ENCODE measurements at regions not wholly inside any gene's neighbourhood (a gene's known extent, or its start where the extent isn't known, plus 50 kb on each side); places are given as distances from the start of the nearest gene placed in this dataset.

DNA sequence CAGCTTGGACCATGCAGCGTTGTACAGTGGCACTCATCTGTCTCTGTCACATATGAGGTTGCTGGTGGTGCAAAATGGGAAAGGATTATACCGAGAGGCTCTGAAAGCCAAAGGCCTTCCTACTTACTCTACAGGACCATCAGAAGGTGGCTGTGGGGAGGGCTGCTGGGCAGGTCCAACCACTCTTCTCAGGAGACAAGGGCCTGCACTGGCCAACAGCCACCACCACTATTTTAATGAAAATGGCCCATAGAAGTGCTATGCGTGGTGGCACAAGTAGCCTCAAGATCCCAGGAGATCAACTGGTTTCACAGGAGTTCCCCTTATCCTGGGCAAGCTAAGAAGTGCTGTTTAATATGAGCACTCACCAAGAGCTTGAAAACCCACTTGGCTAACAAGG, 52.3 kb downstream of the MRPL57 start:
- Histone ChIP-seq H3K27me3 (ENCODE audit: insufficient read depth in 3 of 3, low read length in 2 of 3) (peaks cover 0 to 1% (median 0%) of the 10 kb centered on the region in 3 donors), H3K9me3 (no peaks in the 10 kb centered on the region), H3K4me1 (no peaks in the 10 kb centered on the region), H3K4me3 (no peak overlapping the region), H3K36me3 (ENCODE audit: insufficient read depth in 1 of 2, low read depth in 1 of 2) (no peaks in the 10 kb centered on the region), H3K27ac (no peak overlapping the region)
- TF ChIP-seq, protein P1, sequence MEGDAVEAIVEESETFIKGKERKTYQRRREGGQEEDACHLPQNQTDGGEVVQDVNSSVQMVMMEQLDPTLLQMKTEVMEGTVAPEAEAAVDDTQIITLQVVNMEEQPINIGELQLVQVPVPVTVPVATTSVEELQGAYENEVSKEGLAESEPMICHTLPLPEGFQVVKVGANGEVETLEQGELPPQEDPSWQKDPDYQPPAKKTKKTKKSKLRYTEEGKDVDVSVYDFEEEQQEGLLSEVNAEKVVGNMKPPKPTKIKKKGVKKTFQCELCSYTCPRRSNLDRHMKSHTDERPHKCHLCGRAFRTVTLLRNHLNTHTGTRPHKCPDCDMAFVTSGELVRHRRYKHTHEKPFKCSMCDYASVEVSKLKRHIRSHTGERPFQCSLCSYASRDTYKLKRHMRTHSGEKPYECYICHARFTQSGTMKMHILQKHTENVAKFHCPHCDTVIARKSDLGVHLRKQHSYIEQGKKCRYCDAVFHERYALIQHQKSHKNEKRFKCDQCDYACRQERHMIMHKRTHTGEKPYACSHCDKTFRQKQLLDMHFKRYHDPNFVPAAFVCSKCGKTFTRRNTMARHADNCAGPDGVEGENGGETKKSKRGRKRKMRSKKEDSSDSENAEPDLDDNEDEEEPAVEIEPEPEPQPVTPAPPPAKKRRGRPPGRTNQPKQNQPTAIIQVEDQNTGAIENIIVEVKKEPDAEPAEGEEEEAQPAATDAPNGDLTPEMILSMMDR (IDR thresholded peaks at IDR 0.05): no peak
- no peak for ATAC-seq
- intact Hi-C loops (cut with DNase I): no loop called here
- no peak for DNase-seq
- WGBS, 3 donors: 87 to 93% (median 90%) methylated on average over 3 of the region's 3 CpGs

DNA sequence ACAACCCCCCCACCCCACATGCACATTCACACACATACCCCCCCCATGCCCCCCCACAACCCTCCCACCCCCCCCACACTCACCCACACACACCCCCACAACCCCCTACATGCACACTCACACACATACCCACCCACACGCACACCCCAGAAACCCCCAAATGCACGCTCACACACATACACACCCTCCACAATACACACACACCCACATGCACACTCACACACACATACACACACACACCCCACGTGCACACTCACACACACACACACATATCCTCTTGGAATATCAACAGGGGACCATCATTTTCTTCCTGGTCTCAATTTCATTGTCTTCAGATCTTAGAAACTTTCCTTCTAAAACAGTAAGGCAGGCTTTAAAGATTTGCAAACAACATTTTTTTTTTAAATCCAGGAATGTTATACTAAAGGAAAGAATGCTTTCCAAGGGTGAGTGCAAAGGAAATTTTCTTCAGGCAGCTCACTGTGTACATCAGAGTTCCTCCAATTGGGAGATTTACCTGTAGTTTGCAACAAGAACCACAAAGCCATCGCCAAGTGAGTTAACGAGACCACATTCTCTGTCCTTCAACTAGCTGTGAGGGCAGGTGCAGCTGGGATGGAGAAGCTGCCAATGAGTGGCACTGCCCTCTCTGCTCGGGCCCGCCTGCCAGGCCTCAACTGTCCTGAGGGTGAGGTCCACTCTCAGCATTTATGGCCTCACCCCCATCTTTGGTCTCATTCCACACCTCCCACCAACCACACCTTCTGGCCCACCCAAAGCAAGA, 53.0 kb downstream of the MRPL57 start:
- Histone ChIP-seq H3K4me3 (no peak overlapping the region), H3K4me1 (no peaks in the 10 kb centered on the region), H3K27me3 (ENCODE audit: insufficient read depth in 3 of 3, low read length in 2 of 3) (peaks cover 0 to under 1% (median 0%) of the 10 kb centered on the region in 3 donors), H3K9me3 (no peaks in the 10 kb centered on the region), H3K36me3 (ENCODE audit: insufficient read depth in 1 of 2, low read depth in 1 of 2) (no peaks in the 10 kb centered on the region), H3K27ac (no peak overlapping the region)
- intact Hi-C loops (cut with DNase I): no loop called here
- WGBS, 3 donors: 81 to 91% (median 90%) methylated on average over 7 of the region's 7 CpGs
- no peak for DNase-seq
- TF ChIP-seq, protein P1 (IDR thresholded peaks at IDR 0.05): no peak
- no peak for ATAC-seq

DNA sequence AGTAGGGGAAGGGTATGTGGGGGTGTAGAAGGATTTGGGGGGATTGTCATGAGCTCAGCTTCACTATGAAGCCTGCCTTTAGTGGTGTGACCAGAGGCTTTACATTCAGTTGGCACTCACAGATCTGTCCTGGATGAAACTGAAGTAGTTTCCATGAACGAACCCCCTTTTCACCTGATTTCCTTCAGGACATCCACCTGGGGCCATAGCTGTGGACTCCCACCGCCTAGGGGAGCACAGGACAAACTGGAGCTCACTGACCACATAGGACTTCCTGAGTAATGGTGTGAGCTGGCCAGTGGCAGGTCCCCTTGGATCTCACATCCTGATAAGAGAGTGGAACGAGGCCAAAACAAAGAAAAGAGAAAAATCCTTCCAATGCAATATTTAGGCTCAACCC, 54.1 kb downstream of the MRPL57 start:
- H3K4me1 ChIP-seq: no peaks in the 10 kb centered on the region
- ATAC-seq: no peak
- TF ChIP-seq, protein P1 (IDR thresholded peaks at IDR 0.05): no peak
- no peaks in the 10 kb centered on the region for H3K9me3 ChIP-seq
- WGBS, 3 donors: 67 to 80% (median 78%) methylated on average over 3 of the region's 3 CpGs
- H3K36me3 ChIP-seq (ENCODE audit: insufficient read depth in 1 of 2, low read depth in 1 of 2): no peaks in the 10 kb centered on the region
- H3K27ac ChIP-seq: no peak overlapping the region
- intact Hi-C loops (cut with DNase I): no loop called here
- H3K27me3 ChIP-seq (ENCODE audit: insufficient read depth in 3 of 3, low read length in 2 of 3): peaks cover 0 to 3% (median 0%) of the 10 kb centered on the region in 3 donors
- DNase-seq: no peak
- H3K4me3 ChIP-seq: no peak overlapping the region

DNA sequence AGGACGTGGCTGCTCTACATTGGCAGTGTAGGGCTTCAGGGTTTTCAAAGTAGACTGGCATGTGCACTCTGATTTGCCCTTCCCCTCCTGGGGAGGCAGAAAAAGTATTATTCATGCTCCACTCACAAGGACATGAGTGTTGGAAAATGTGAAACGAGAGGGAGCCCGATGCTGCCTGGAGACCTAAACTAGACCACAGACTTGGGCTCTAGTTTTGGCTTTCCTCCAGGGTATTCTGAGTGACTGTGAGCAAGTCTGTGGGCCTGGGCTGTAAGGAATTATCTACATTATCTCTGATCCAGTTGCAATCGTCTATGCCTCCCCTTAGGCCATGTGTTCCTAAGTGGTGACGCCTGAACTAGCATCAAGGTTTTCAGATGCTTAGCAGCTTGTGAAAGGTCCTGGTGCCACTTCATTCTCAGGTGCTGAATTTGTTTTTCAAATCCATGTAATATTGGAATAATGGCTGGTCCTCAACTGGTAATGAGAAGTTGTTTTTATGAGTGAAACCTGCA, 55.0 kb downstream of the MRPL57 start:
- Histone ChIP-seq H3K4me3 (no peak overlapping the region), H3K4me1 (no peaks in the 10 kb centered on the region), H3K27me3 (ENCODE audit: insufficient read depth in 3 of 3, low read length in 2 of 3) (peaks cover 0 to 3% (median 0%) of the 10 kb centered on the region in 3 donors), H3K27ac (no peak overlapping the region), H3K36me3 (ENCODE audit: insufficient read depth in 1 of 2, low read depth in 1 of 2) (no peaks in the 10 kb centered on the region), H3K9me3 (no peaks in the 10 kb centered on the region)
- TF ChIP-seq, protein P1 (IDR thresholded peaks at IDR 0.05): no peak
- intact Hi-C loops (cut with DNase I): no loop called here
- ATAC-seq: no peak
- no peak for DNase-seq
- WGBS, 3 donors: 69 to 77% (median 72%) methylated on average over 5 of the region's 5 CpGs
